ENCODE measurements at regions not wholly inside any gene's neighbourhood (a gene's known extent, or its start where the extent isn't known, plus 50 kb on each side); places are given as distances from the start of the nearest gene placed in this dataset.

DNA sequence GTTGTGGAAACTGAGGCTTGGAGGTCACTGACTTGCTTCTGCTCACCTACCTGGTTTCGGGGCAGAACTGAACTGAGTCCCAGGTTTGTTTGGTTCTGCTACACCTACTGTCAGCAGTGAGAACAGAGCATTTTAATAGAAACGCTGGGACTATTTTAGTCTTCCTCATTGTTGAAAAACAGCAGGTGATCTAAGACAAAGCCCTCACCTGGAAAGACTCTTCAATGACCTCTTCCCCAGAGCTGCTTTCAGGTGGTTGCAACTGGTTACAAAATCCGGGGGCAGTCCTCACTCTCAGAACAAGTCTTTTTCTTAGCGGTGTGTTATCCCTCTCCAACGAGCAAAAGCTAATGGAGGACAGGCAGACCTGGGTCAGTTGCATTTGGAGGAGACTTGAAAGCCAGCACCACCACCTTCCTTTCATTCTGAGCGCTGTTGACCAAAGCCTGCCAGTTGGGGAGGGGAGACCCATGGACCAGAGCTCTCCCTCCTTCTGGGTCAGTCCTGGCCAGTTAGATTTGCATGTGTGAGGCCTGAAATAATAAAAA, 217.0 kb downstream of the NCK2 start:
- Histone ChIP-seq H3K4me2 (replicated peaks; ENCODE audit: extremely low read depth, low read length, poor library complexity, severe bottlenecking) (no peak overlapping the region), H4K20me1 (ENCODE audit: insufficient read depth, low read length) (no peaks in the 10 kb centered on the region), H3K36me3 (replicated peaks in 1 of 2; ENCODE audit: control insufficient read depth in 1 of 2, insufficient read depth in 2 of 2, low read length in 2 of 2) (no peaks in the 10 kb centered on the region), H3K4me3 (replicated peaks in 1 of 3; ENCODE audit: low read depth in 2 of 3, low read length in 3 of 3) (no peak overlapping the region), H3K27me3 (ENCODE audit: control insufficient read depth in 2 of 2, insufficient read depth in 2 of 2, low read length in 2 of 2) (no peaks in the 10 kb centered on the region), H3K27ac (ENCODE audit: low read depth in 1 of 2, low read length in 2 of 2) (no peak overlapping the region), H3K9me3 (replicated peaks in 1 of 2; ENCODE audit: control insufficient read depth in 1 of 2, insufficient read depth in 1 of 2, low read length in 2 of 2) (no peaks in the 10 kb centered on the region), H3K9ac (ENCODE audit: insufficient read depth, low read length, poor library complexity, severe bottlenecking) (no peak overlapping the region), H3K4me1 (ENCODE audit: control insufficient read depth in 1 of 2, insufficient read depth in 2 of 2, low read length in 2 of 2) (no peaks in the 10 kb centered on the region), H3K79me2 (ENCODE audit: insufficient read depth, low read length) (no peaks in the 10 kb centered on the region), H2AFZ (ENCODE audit: insufficient read depth, low read depth, low read length, poor library complexity, severe bottlenecking) (no peak overlapping the region)
- Mint-ChIP-seq H3K27me3 (ENCODE audit: low read depth in 3 of 3) (peaks cover 1 to 2% (median 2%) of the 10 kb centered on the region in 3 donors), H3K36me3 (no peaks in the 10 kb centered on the region), H3K9me3 (peaks cover 0 to 9% (median 0%) of the 10 kb centered on the region in 7 donors), H3K4me1 (no peaks in the 10 kb centered on the region), H3K4me3 (no peak overlapping the region), H3K27ac (peak overlapping the region in 1 of 7 donors; percentile 27)
- intact Hi-C loops (cut with micrococcal nuclease), result no loop called here
- TF ChIP-seq, protein P1, sequence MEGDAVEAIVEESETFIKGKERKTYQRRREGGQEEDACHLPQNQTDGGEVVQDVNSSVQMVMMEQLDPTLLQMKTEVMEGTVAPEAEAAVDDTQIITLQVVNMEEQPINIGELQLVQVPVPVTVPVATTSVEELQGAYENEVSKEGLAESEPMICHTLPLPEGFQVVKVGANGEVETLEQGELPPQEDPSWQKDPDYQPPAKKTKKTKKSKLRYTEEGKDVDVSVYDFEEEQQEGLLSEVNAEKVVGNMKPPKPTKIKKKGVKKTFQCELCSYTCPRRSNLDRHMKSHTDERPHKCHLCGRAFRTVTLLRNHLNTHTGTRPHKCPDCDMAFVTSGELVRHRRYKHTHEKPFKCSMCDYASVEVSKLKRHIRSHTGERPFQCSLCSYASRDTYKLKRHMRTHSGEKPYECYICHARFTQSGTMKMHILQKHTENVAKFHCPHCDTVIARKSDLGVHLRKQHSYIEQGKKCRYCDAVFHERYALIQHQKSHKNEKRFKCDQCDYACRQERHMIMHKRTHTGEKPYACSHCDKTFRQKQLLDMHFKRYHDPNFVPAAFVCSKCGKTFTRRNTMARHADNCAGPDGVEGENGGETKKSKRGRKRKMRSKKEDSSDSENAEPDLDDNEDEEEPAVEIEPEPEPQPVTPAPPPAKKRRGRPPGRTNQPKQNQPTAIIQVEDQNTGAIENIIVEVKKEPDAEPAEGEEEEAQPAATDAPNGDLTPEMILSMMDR (IDR thresholded peaks at IDR 0.05), result no peak
- no peak for DNase-seq
- 100% methylated on average over 2 of the region's 6 CpGs for WGBS (ENCODE audit: insufficient coverage)

DNA sequence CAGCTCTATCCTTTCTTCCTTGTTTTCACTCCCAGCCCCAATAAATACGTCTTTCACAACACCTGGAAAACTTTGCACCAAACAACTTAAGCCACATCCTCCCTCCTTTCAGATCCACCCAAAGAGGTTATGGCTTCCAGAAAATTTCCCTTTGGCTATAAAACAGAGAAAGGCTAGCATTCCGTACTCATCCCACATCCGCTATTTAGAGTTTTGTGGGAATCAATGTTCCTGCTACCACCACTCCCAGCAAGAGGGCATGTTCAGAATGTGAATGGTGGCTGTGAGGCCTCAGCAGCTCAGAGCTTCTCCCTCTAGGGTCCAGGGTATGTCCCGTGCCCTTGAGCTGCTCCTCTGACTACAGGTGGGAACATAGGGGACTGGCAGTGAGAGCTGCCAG, 214.6 kb downstream of the NCK2 start:
- Histone ChIP-seq H3K4me1 (ENCODE audit: control insufficient read depth in 1 of 2, insufficient read depth in 2 of 2, low read length in 2 of 2) (no peaks in the 10 kb centered on the region), H3K4me3 (replicated peaks in 1 of 3; ENCODE audit: low read depth in 2 of 3, low read length in 3 of 3) (no peak overlapping the region), H3K27ac (ENCODE audit: low read depth in 1 of 2, low read length in 2 of 2) (no peak overlapping the region), H4K20me1 (ENCODE audit: insufficient read depth, low read length) (no peaks in the 10 kb centered on the region), H3K36me3 (replicated peaks in 1 of 2; ENCODE audit: control insufficient read depth in 1 of 2, insufficient read depth in 2 of 2, low read length in 2 of 2) (no peaks in the 10 kb centered on the region), H3K9me3 (replicated peaks in 1 of 2; ENCODE audit: control insufficient read depth in 1 of 2, insufficient read depth in 1 of 2, low read length in 2 of 2) (no peaks in the 10 kb centered on the region), H2AFZ (ENCODE audit: insufficient read depth, low read depth, low read length, poor library complexity, severe bottlenecking) (no peak overlapping the region), H3K79me2 (ENCODE audit: insufficient read depth, low read length) (no peaks in the 10 kb centered on the region), H3K4me2 (replicated peaks; ENCODE audit: extremely low read depth, low read length, poor library complexity, severe bottlenecking) (no peak overlapping the region), H3K9ac (ENCODE audit: insufficient read depth, low read length, poor library complexity, severe bottlenecking) (no peak overlapping the region), H3K27me3 (ENCODE audit: control insufficient read depth in 2 of 2, insufficient read depth in 2 of 2, low read length in 2 of 2) (no peaks in the 10 kb centered on the region)
- intact Hi-C loops (cut with micrococcal nuclease), result no loop called here
- H3K9me3 Mint-ChIP-seq, result peaks cover 0 to 5% (median 0%) of the 10 kb centered on the region in 7 donors
- peaks cover 0 to 2% (median 2%) of the 10 kb centered on the region in 3 donors for H3K27me3 Mint-ChIP-seq (ENCODE audit: low read depth in 3 of 3)
- no peak overlapping the region for H3K4me3 Mint-ChIP-seq
- H3K4me1 Mint-ChIP-seq, result no peaks in the 10 kb centered on the region
- WGBS (ENCODE audit: insufficient coverage), result 77% methylated on average over 1 of the region's 4 CpGs
- H3K27ac Mint-ChIP-seq, result no peak overlapping the region
- H3K36me3 Mint-ChIP-seq, result no peaks in the 10 kb centered on the region
- TF ChIP-seq, protein P1 (IDR thresholded peaks at IDR 0.05), result no peak
- DNase-seq, result no peak
